AG10803 (cell line): ENCODE measurements at regions not wholly inside any gene's neighbourhood (a gene's known extent, or its start where the extent isn't known, plus 50 kb on each side); places are given as distances from the start of the nearest gene placed in this dataset.

Source experiments
- DNase-seq: peaks from one replicate; pipeline ENCODE4 v3.0.0; 2010; ENCODE audit warnings: low read depth
- H3K4me3 ChIP-seq: 2 replicates; pipeline ENCODE4 v1.5.1; 2011; ENCODE audit warnings: mild to moderate bottlenecking, low read length, control low read depth
- CTCF ChIP-seq: conservative IDR thresholded peaks from 2 replicates; pipeline ENCODE4 v1.5.1; 2011; ENCODE audit warnings: mild to moderate bottlenecking, low read length, control low read depth, inconsistent platforms

- DNase-seq, result peak; percentile 53
- no peak overlapping the region for H3K4me3 ChIP-seq
- TF ChIP-seq CTCF, result no peak
Measured at GRCh38 chr2:18436503-18437005, 123.9 kb downstream of the RDH14 start.

- DNase-seq, result peak; percentile 78
- TF ChIP-seq CTCF, result peak; percentile 74
- H3K4me3 ChIP-seq, result no peak overlapping the region
Measured at GRCh38 chr2:18435426-18436037, 124.9 kb downstream of the RDH14 start.

- DNase-seq, result no peak
- no peak overlapping the region for H3K4me3 ChIP-seq
- TF ChIP-seq CTCF, result no peak
Measured at GRCh38 chr2:18433872-18434271, 126.6 kb downstream of the RDH14 start.

- peak; percentile 27 for DNase-seq
- TF ChIP-seq CTCF, result no peak
- no peak overlapping the region for H3K4me3 ChIP-seq
Measured at GRCh38 chr2:18432999-18433398, 127.5 kb downstream of the RDH14 start.

- no peak for TF ChIP-seq CTCF
- no peak for DNase-seq
- H3K4me3 ChIP-seq, result no peak overlapping the region
Measured at GRCh38 chr2:18430996-18431748, 129.3 kb downstream of the RDH14 start.

- no peak overlapping the region for H3K4me3 ChIP-seq
- DNase-seq, result no peak
- no peak for TF ChIP-seq CTCF
Measured at GRCh38 chr2:18428516-18428915, 131.9 kb downstream of the RDH14 start.

- H3K4me3 ChIP-seq, result no peak overlapping the region
- no peak for TF ChIP-seq CTCF
- DNase-seq, result no peak
Measured at GRCh38 chr2:18427762-18428161, 132.7 kb downstream of the RDH14 start.
